Prostate gland (tissue), 2 donors: ENCODE measurements at regions not wholly inside any gene's neighbourhood (a gene's known extent, or its start where the extent isn't known, plus 50 kb on each side); places are given as distances from the start of the nearest gene placed in this dataset.

Experiments used
- POLR2A ChIP-seq: fragments of 450-650 bp; IDR thresholded peaks from one replicate; pipeline ENCODE4 v1.6.1; 2016; ENCODE audit warnings: antibody characterized with exemption, mild to moderate bottlenecking
- POLR2AphosphoS5 ChIP-seq: sonication (generic); formaldehyde crosslinking; IDR thresholded peaks from one replicate; pipeline ENCODE4 v1.6.1; 2017; ENCODE audit warnings: antibody characterized with exemption
- TF ChIP-seq, protein P1 (sequence below), 4 experiments: fragments of 200-600 bp in 2 of 4; fragments of 450-650 bp in 2 of 4; sonication (generic) in 2 of 4; IDR thresholded peaks; 1 replicate in 3 of 4; 2 replicates in 1 of 4; pipeline ENCODE4 v1.5.1; 2016 to 2019; ENCODE audit warnings: antibody characterized with exemption in 4 of 4, mild to moderate bottlenecking in 2 of 4, moderate library complexity in 2 of 4

- TF ChIP-seq, protein P1, sequence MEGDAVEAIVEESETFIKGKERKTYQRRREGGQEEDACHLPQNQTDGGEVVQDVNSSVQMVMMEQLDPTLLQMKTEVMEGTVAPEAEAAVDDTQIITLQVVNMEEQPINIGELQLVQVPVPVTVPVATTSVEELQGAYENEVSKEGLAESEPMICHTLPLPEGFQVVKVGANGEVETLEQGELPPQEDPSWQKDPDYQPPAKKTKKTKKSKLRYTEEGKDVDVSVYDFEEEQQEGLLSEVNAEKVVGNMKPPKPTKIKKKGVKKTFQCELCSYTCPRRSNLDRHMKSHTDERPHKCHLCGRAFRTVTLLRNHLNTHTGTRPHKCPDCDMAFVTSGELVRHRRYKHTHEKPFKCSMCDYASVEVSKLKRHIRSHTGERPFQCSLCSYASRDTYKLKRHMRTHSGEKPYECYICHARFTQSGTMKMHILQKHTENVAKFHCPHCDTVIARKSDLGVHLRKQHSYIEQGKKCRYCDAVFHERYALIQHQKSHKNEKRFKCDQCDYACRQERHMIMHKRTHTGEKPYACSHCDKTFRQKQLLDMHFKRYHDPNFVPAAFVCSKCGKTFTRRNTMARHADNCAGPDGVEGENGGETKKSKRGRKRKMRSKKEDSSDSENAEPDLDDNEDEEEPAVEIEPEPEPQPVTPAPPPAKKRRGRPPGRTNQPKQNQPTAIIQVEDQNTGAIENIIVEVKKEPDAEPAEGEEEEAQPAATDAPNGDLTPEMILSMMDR (IDR thresholded peaks at IDR 0.05), result no peak
- TF ChIP-seq POLR2AphosphoS5 (no peak), POLR2A (no peak)
Measured at GRCh38 chrX:112218388-112218787, 135.8 kb upstream of the TRPC5 start.
